Fibroblast of the conjunctiva (primary cell): ENCODE measurements at regions not wholly inside any gene's neighbourhood (a gene's known extent, or its start where the extent isn't known, plus 50 kb on each side); places are given as distances from the start of the nearest gene placed in this dataset.

Experiments used
- DNase-seq: peaks from one replicate; pipeline ENCODE4 v3.0.0-alpha.2; 2010; ENCODE audit warnings: low read depth

DNA sequence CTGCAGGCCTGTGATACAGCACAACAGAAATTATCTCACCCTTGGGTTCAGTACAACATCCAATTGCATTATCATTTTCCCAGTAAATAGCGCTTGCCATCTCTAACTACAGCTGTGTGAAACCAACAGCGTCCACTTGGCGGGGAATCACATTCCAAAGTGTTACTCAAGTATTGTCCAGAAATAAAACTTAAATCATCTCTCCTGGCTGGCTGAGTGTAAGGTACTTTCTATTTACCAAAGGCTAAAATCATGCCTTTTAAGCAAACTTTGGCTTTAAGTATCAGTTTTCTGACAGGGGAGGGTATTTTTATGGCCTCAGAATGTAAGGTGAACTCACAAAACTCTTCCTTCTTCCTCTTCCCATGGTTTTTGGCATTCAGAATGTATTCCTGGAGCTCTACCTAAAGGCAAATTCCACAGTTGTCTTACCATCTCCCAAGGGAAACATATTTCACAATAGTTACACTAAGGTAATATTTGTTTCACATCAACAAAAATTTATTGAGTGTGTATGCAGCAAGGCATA, 205.6 kb upstream of the MPDZ start:
- peak; percentile 73 for DNase-seq

DNA sequence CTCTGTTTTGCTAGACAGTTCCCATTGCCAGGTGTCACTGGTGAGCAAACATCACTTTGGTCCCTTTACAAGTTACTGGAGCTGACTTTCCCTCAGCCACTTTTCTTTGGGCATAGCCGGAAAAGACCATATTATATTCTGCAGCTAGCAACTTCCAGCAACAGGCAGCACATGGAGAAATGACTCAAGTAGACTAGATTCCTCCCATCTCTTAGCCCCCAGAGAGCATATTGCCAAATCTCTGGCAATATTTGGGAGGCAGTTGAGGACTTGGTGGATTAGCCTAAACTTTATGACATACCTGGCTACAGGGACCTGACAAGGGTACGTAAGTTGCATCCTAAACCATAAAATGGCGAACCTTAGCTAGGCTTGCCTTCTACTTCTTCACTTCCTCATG, 204.7 kb upstream of the MPDZ start:
- DNase-seq = no peak

DNA sequence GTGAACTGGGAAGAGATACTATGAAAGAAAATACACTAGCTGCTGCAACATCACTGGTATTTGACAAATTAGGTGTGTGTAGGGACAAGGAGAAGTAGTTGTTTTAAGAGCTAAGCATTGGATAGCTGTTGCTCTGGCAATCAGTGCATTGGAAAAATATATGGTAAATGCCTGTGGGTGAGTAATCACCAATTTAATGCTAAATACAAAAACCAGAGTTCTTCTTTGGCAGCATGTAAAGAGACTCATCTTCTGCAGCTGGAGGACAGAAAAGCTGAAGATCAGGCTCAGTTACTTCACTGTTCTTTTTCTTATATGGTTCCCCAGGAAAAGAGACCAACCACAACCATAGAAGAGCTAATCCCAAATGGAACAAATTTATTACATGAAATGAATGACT, 201.8 kb upstream of the MPDZ start:
- no peak for DNase-seq

DNA sequence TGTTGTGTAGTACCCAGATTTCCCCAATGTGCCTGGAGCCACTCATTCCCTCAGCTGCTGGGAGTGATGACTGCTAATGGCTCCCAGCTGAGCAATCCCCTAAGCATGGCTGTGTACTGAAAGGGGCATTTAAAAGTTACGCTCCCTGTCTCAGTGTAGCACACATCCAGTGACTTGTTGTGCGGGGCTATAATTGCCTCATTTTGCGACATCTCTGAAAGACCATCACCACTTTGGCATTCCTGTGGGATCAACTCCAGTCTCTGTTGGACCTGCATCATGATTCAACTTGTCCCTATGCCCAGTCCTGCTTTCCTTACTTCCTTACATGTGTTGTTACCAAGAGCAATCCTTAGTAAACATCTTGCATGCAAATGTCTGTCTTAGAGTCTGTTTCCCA, 201.2 kb upstream of the MPDZ start:
- no peak for DNase-seq

DNA sequence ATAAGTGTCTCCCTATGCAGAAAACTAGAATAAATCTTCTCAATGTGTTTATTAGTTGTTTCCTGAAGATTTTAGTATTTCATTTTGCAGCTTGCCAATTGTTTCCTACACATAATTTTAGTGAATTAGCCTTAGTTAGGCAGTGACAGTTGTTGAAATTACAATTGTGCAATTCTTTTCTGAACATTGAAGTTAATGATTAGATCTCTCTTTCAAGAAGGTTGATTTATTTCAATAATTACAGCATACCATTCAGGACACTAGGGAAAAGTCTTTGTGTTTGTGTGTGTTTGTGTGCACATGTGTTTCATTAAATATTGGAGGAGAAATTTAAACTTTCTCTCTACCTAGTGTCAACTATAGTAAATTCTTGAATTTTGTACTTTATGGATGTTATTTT, 199.6 kb upstream of the MPDZ start:
- no peak for DNase-seq

DNA sequence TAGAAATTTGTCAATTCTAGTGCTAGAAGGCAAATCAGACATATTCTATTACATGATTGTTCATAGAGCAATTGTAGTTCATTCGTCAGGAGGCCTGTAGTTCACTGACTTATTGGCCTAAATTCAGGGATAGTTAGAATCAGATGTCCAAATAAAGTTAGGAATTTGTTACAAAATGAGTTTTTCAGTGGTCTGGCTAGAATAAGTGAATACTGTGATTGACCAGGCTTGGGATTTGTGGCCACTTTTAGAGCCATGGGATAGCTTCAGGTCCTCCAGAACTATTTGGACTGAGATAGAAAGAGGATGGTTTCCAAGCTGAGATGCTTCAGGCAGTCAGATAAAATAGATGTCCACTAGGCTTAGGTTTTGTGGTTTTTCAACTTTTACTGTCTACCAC, 199.1 kb upstream of the MPDZ start:
- no peak for DNase-seq

DNA sequence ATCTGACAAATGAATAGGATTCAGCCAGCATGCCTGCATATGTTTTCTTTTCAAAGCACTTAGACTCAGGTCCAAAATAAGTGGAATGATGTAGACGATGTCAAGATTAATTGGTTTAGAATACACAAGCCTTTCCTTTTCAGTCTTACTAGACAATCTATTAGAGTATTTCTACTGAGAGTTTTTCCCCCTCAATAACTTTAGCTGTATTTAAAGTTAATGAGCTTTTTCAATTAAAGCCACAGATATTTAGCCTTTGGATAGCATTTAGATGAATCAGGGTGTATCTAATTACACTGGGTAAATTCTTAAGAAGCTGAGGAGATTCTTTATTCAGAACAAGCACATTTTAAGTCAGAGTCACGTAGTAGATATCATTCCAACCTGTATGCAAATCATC, 198.7 kb upstream of the MPDZ start:
- no peak for DNase-seq

DNA sequence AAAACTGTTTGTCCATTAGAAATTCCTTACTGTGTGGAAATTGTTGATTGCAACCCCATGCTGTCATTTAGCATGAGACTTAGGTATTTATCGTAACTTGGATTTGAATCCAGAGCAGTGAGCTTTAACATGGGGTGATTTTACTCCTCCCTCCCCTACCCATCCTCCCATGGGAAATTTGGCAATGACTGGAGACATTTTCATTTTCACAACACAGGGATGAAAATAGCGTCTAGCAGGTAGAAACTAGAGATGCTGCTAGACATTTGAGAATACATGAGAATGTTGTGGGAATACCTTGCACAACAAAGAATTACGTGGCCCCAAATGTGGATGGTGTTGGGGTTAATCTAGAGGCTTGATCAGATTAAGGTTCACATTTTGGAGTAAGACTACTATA, 191.3 kb upstream of the MPDZ start:
- no peak for DNase-seq

DNA sequence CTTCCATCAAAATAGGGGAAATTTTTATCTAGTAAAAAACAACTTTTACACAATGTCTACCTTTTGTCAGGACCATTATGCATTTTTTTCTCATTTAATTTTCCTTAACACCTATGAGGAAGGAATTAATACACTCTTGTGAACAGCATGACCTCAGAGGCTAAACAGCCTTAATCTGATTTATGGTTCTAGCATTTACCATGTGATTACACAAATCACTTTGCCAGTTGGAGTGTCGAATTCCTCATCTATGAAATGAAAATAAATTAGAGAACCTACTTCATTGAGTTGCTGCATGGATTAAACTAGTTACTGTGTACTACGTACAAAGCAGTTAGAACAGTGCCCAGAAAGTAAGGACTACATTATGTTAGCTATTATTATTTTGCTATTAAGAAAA, 187.7 kb upstream of the MPDZ start:
- no peak for DNase-seq

DNA sequence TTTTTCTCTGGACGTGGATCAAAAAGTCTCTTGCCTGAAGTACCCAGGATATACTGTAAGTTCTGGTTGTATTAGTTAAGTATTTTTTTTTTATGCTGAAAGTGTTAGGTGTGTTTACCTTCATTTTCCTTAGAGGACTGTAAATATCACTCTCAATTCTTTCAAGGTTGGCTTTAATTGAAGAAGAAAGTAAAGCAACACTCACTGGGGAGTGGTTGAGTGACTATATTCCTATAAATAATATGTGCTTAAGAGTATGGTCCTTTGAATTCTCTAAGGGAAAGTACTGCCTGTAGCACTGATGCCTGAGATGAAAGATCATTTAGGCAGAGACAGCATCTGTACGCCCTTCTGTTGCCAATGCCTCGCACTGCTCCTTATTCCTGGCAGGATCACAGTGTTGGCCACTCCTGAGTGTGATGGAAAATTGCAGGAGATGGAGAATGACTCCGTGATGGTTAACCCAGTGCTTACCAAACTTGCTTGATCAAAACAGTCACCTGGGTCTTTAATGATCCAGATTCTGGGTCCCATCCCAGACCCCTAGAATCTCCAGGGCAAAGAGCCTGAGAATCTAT, 182.0 kb upstream of the MPDZ start:
- DNase-seq = no peak

DNA sequence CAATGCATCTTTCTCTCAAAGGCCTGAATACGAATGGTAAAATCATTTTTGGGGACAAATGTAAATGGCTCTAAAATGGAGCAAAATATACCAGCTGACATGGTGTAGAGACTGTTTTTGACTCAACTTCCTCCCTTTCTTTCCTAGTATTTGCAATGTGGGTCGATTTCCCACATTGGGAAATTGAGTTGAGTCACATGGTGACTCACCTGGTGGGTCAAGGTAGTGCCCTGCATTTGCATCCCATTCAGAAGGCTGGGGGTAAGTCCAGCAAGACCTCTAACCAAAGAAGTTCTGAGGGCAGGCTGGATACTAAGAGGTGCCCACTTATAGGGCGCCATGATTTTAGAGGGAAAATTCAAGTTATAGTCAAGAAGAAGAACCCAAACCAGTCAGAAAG, 179.6 kb upstream of the MPDZ start:
- DNase-seq = no peak

DNA sequence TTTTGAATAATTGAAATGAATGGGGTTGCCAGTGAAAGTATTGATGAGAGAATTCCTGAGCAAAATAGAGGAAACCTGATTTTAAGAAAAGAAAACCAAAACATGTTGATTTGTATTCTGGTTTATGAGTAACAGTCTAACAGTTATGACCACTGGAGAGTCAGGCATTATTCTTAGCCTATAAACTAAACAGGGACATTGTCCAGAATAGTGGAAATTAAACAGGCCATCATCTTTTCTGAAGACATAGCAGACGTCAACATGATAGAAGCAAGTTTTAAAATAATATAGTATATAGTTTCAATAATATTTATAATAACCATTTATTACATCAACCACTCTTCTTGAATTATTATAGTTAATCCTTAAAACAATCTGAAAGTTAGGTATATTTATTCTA, 178.3 kb upstream of the MPDZ start:
- DNase-seq = no peak

DNA sequence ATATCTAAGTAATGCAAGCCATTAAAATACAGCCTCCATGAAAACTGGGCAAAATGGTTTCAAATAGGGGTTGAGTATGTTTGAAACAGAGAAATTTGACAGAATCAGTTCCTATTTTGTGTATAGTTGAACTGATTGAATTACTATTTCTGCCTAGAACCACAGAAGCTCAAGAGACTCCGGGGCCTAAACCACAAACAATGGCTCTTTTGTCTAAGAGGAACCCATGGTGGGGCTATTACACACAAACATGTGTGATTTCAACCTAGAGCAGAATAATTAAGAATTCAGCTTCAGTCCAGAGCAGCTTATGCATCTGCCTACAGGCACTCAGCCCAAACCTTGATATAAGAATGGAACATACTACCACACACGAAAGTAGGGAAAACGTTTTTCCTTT, 171.2 kb upstream of the MPDZ start:
- DNase-seq = no peak

DNA sequence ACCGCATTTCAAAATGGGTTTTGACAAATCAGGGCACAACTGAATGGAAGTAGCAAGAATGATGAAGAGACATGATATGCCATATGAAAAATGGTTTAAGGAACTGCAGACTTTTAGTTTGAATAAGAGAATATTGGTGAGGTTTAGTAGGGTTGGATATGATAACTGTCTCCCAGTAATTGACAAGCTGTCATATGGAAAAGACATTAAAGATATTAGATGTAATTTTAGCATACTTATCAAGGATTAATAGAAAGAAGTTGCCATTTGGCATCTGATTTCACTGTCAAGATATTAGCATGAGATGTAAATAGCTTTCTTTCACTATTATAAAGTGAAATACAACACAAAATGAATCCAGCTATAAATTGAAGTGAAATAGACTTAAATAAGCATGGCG, 169.0 kb upstream of the MPDZ start:
- DNase-seq = no peak

DNA sequence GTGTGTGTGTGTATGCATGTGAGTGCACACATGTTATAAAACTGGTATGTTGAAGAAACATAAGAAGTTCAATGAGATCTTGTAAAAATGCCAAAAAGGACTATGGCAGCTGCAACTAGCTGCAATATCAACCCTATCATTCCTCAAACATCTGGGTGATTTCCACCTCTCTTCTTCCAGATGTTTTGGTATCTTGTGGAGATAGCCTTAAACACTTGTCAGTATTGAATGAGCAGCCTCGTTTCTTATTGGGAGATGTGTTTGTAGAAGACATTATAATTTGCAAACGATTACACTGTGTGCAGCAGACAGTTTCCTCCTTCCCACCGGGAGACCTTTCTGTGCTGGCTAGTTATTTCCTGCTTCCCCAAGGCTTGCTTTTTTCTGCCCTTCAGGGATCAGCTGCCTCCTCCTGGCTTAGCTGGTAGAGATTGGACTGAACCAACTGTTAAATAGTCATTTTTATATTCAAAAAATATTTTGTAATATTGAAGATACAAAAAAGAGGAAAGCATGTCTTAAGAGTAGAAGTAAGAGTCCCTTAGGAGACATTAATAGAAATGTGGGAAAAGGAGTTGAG, 168.4 kb upstream of the MPDZ start:
- no peak for DNase-seq

DNA sequence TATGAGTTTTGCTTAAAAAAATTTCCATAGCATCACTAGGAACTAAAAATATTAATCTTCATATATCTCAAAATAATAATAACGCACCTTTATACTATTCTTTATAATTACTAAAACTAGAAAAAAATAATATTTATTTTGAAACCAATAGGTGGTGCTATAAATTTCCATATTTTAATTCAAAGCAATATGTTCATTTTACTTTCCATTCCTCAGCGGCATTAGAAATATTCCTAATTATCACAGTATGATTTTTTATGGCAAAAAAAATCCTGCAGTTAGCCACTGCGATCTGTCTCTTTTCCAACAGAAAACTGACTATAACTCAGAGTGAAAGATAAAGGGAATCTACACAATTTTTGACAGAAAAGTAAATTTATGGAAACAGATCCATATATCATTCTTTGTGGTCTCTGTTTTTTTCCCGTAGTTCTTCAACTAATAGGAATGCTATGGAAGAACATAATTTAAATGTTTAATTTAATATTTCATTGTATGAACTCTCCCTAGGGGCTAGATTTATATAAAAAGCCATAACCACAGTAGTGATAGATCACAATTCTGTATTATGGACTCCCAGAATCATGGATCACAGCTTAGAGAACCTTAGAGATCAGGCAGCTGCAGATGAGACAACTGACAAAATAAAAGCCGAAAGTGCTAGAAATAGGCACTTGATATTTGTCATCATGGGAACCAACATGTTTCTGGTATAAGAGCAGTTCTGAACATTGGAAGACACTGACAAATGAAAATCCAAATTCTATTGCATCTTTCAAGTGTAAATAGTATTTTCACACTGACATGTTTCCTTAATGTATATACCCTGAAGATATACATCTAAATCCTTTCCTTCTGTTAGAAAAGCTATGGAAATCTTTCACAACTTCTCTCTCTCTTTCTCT, 167.7 kb upstream of the MPDZ start:
- DNase-seq = no peak

DNA sequence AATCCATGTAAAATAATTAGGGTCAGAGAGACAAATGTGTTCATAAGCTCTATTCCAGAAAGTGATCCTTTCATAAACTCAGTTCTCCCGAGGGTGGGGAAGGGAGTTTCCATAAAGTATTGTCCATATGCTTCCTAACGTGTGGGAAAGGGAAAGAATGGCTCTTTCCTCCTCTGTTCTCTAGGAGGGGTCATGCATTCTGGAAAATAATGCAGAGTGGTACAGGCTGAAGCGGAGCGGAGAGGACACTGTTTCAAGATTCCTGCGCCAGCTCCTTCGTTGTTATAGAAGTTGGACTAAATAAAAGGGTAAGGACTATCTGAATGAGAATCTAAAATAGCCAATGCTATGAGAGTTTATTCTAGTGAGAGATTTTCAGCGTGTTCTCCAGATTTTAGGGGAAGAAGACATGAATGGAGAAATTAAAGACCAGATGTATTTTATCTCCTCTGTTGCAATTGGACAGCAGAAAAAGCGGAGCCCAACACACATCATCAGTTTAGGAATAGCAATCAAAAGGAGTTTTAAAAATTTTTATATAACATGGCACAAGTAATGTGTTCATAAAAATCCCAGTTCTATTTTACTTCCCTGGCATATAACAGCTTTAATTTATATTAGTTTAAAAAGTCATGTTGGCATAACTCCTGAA, 166.9 kb upstream of the MPDZ start:
- no peak for DNase-seq

DNA sequence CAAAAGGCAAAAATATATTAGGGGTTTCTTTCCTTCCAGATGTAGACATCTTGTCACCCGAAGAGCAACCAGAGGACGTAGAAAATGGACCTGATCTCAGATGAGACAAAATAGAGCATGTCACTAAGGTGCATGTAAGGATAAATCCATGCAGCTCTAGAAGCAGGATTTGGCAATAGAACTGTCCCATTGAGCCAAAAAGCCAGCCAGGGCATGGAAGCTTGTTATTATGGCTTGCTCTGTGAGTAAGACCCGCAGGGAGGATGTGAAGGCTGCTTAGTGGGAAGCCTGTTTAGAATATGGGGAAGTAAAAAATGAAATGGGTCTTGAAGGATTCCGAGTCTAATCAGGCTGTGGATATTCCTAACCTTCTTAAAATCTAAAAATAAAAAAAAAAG, 165.6 kb upstream of the MPDZ start:
- DNase-seq = no peak

DNA sequence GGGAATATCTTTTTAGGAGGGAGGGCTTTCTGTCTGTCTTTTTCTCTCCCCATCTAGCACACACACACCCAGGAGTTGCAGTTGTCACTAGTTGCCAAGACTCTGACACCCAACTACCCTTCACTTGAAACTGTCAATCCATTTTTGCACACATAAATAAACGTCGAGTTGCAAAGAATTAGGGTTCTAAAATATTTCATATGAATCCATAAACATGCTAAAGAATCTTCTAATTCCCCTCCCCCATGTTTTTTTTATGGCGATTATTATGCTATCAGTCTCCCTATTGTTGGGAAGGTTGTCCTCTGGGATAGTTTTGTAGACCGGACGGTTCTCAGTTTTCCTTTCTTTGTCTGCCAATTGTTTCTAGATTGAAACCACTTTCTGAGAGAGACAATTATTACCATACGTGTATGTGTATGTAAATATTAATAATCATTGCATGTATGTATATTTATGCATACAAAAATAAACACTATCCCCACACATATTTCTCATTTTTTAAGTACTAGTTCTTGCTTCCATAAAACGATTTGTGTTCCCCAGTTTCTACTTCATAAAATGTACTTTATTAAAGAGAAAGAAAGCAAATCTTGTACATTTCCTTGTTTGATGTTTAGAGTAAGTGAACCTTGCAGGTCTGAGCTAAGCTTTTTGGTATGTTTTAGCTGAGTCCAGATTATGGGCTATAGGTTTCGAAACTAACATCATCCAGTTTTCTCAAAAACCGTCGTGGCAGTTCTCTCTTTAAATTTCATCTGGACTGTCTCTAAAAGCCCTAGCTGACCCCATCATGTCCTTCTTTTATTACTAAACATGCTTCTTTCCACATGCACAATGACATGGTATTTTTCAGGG, 165.0 kb upstream of the MPDZ start:
- DNase-seq = no peak

DNA sequence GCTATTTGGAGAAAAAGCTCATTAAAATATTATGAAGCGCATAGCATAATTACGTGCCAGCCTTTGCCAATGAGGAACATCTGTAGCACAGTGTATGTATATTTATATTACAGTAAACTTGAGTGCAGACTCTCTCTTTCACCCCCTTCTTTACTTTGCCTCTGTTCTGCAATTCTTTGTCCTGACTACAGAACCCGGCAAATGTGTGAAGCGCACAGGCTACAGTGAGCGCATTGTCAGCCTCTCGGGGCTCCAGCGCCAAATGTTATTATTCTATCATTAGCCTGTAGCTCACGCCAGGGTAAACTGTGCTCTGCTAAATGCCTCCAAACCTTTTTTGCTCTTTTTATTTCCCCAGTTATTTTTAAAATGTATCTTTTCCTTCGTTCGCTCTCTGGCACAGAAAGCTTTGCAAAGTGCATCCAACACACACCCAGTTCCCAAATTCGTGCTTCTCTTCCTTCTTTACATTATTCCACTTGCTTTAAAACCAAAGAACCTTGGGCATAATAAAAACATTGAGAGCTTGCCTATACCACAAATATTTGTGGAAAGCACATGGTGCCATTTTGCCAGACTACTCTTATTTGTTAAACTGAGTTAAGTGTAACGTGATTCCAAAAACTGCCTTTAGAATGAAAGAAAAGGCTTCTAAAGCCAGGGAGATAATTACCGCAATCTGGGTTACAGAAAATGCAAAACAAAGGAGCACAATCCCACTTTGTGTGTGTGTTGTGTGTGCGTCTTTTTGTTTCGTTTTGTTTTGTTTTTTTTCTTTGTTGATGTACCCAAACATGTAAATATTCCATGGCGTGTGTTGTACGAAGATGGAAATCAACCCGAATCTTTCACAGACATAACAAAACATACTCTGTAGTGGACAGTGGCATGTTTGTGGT, 164.1 kb upstream of the MPDZ start:
- DNase-seq = no peak
